Activated CD4-positive, alpha-beta T cell treated with anti-CD3 and anti-CD28 coated beads, Interleukin-2, amount 50 U/mL, for 24 hours (primary cell): ENCODE measurements at regions not wholly inside any gene's neighbourhood (a gene's known extent, or its start where the extent isn't known, plus 50 kb on each side); places are given as distances from the start of the nearest gene placed in this dataset.
"Not testable (repeated sequence)": the region's sequence is repeated elsewhere in the genome, so short reads cannot be mapped to it uniquely, and the experiment has no call there.

Experiments
- DNase-seq, 2 donors: peaks; one replicate each; pipeline ENCODE4 v3.0.0-alpha.2; 2020; ENCODE audit warnings: low read depth in 1 of 2, low spot score in 1 of 2

- no peak for DNase-seq
Observed at GRCh38 chr7:26085771-26086170, 66.2 kb upstream of the NFE2L3 start.

GRCh38 chr7:26087321-26088091 lies 64.5 kb upstream of the NFE2L3 start:
- no peak for DNase-seq

- not testable (repeated sequence) for DNase-seq
Observed at GRCh38 chr7:26089469-26089868, 62.5 kb upstream of the NFE2L3 start.

- DNase-seq: peak in 1 of 2 donors; percentile 8
Observed at GRCh38 chr7:26090927-26091519, 61.0 kb upstream of the NFE2L3 start.

- DNase-seq: no peak
Observed at GRCh38 chr7:26091933-26092332, 60.1 kb upstream of the NFE2L3 start.

- no peak for DNase-seq
Observed at GRCh38 chr7:26093023-26093422, 59.0 kb upstream of the NFE2L3 start.

GRCh38 chr7:26096136-26096535 lies 55.9 kb upstream of the NFE2L3 start:
- DNase-seq: no peak

GRCh38 chr7:26097837-26098668 lies 53.9 kb upstream of the NFE2L3 start:
- DNase-seq: no peak

- DNase-seq: no peak
Observed at GRCh38 chr7:26099236-26099635, 52.8 kb upstream of the NFE2L3 start.

- no peak for DNase-seq
Observed at GRCh38 chr7:26100406-26101339, 51.3 kb upstream of the NFE2L3 start.

GRCh38 chr7:26101361-26102151 lies 50.4 kb upstream of the NFE2L3 start:
- no peak for DNase-seq

GRCh38 chr7:26102176-26102575 lies 49.8 kb upstream of the NFE2L3 start:
- DNase-seq: no peak
